Heart left ventricle (tissue), 16 donors: ENCODE measurements at regions not wholly inside any gene's neighbourhood (a gene's known extent, or its start where the extent isn't known, plus 50 kb on each side); places are given as distances from the start of the nearest gene placed in this dataset.

Experiments used
- ATAC-seq, 4 donors: fragments of 200-7000 bp; cut with Tn5 transposase; one replicate each; pipeline ENCODE4 v1.9.1; 2020 to 2022; ENCODE audit warnings: moderate library complexity in 4 of 4, mild to moderate bottlenecking in 3 of 4, moderate number of reproducible peaks in 1 of 4
- DNase-seq, 5 donors: peaks; one replicate each; pipeline ENCODE4 v3.0.0-alpha.2; 2020
- H3K27ac ChIP-seq, 12 donors: fragments of 200-600 bp; sonication (generic) in 4 of 12; one replicate each; pipeline versions ENCODE4 v1.5.0 to v1.8.0; 2016 to 2022; ENCODE audit warnings: mild to moderate bottlenecking in 2 of 12
- H3K27me3 ChIP-seq, 9 donors: fragments of 200-600 bp; sonication (generic) in 2 of 9; one replicate each; pipeline versions ENCODE4 v1.5.1 to v1.8.0; 2016 to 2022; ENCODE audit warnings: mild to moderate bottlenecking in 3 of 9
- H3K36me3 ChIP-seq, 9 donors: fragments of 200-600 bp; sonication (generic) in 2 of 9; one replicate each; pipeline versions ENCODE4 v1.5.0 to v1.8.0; 2018 to 2022; ENCODE audit warnings: mild to moderate bottlenecking in 2 of 9
- H3K4me1 ChIP-seq, 12 donors: fragments of 200-600 bp; sonication (generic) in 4 of 12; one replicate each; pipeline versions ENCODE4 v1.5.0 to v1.8.0; 2016 to 2022; ENCODE audit warnings: mild to moderate bottlenecking in 3 of 12
- H3K4me3 ChIP-seq, 12 donors: fragments of 200-600 bp; sonication (generic) in 4 of 12; one replicate each; pipeline versions ENCODE4 v1.5.0 to v1.8.0; 2017 to 2022; ENCODE audit warnings: mild to moderate bottlenecking in 9 of 12, moderate library complexity in 4 of 12
- H3K9me3 ChIP-seq, 12 donors: fragments of 200-600 bp; sonication (generic) in 4 of 12; one replicate each; pipeline versions ENCODE4 v1.5.0 to v1.8.0; 2016 to 2022; ENCODE audit warnings: mild to moderate bottlenecking in 1 of 12
- POLR2A ChIP-seq, 2 donors: fragments of 450-650 bp; IDR thresholded peaks; one replicate each; pipeline ENCODE4 v1.6.1; 2017; ENCODE audit warnings: antibody characterized with exemption in 2 of 2, mild to moderate bottlenecking in 2 of 2, moderate library complexity in 2 of 2
- WGBS, 4 donors: extraction: QIAGEN DNeasy Blood & Tissue Kit in 2 of 4; methylation state at CpG; one replicate each; pipeline versions ENCODE4 v1.1.5 to v1.1.7; 2013 to 2018; 5-methylcytosine and 5-hydroxymethylcytosine counted together
- intact Hi-C, 10 donors: fragments of 100-400 bp; cut with DNase I; formaldehyde crosslinking; loops; one replicate each; pipeline versions ENCODE4 v1.11.1 to v1.14.2; 2022
- TF ChIP-seq, protein P1 (sequence below), 12 donors: fragments of 200-600 bp; sonication (generic) in 4 of 12; IDR thresholded peaks; one replicate each; pipeline versions ENCODE4 v1.5.0 to v1.8.0; 2018 to 2022; ENCODE audit warnings: antibody characterized with exemption in 12 of 12, mild to moderate bottlenecking in 5 of 12
- donor health status: ischemic (EF 13 %, LVEDD 7.1; RV severe dilation, severe dysfunction).
- donor health status: healthy with polysubstance abuse.
- donor health status: DM: no; HTN: yes; CAD: no.
- donor health status: DM: no; HTN: no; CAD: no.
- donor health status: ischemic (EF 25% LVEDD 6.9; RV normal size, moderate dysfunction).
- donor health status: ischemic (EF 25% LVEDD 5.7; RV mildly dilated, moderate dysfunction).
- donor health status: healthy.
- donor health status: DM: yes; HTN: yes; CAD: no.
- donor health status: ischemic (EF 35%, LVEDD 5.7; RV mildly dilated, moderate dysfunction).
- donor health status: nonischemic (EF 11% LVEDD 7.7; RV severe dilation, severe dysfunction).
- donor health status: DM: yes; HTN: yes; CAD: no.
- donor health status: PGD.
- donor health status: ischemic (EF 29% LVEDD 5.4; RV normal size, mild dysfunction).
- donor health status: nonischemic (EF 23%, LVEDD 6.1; RV moderate dilation, normal function).

DNA sequence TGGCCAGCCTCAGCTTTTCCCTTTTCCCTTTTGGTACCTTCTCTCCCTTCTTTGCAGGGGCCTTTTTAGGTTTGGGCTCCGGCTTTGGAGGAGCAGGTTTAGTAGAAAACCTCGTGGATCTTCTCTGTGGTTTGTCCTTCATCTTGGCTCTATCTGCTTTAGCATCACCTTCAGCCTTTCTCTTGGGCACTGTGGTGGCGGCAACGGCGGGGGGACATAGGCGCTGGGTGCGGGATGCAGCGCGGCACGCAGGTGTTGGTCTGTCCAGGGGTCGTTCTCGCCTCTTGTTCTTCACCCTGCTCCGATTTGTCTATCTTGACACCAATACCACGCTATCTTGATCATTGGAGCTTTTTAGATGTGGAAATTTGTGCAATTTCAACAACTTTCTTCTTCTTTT is 64.5 kb upstream of the SMAD3 start:
- no peaks in the 10 kb centered on the region for H3K36me3 ChIP-seq
- H3K4me3 ChIP-seq, result no peak overlapping the region
- ATAC-seq, result no peak
- H3K27ac ChIP-seq, result no peak overlapping the region
- TF ChIP-seq, protein P1, sequence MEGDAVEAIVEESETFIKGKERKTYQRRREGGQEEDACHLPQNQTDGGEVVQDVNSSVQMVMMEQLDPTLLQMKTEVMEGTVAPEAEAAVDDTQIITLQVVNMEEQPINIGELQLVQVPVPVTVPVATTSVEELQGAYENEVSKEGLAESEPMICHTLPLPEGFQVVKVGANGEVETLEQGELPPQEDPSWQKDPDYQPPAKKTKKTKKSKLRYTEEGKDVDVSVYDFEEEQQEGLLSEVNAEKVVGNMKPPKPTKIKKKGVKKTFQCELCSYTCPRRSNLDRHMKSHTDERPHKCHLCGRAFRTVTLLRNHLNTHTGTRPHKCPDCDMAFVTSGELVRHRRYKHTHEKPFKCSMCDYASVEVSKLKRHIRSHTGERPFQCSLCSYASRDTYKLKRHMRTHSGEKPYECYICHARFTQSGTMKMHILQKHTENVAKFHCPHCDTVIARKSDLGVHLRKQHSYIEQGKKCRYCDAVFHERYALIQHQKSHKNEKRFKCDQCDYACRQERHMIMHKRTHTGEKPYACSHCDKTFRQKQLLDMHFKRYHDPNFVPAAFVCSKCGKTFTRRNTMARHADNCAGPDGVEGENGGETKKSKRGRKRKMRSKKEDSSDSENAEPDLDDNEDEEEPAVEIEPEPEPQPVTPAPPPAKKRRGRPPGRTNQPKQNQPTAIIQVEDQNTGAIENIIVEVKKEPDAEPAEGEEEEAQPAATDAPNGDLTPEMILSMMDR (IDR thresholded peaks at IDR 0.05), result no peak
- TF ChIP-seq POLR2A (IDR thresholded peaks at IDR 0.05), result no peak
- intact Hi-C loops, result no loop called here
- WGBS, 4 donors, result 94 to 95% (median 94%) methylated on average over 14 of the region's 14 CpGs
- peaks cover 0 to 3% (median 0%) of the 10 kb centered on the region in 12 donors for H3K9me3 ChIP-seq
- DNase-seq, result no peak
- H3K27me3 ChIP-seq, result no peaks in the 10 kb centered on the region
- peaks cover 0 to 5% (median 0%) of the 10 kb centered on the region in 12 donors for H3K4me1 ChIP-seq

DNA sequence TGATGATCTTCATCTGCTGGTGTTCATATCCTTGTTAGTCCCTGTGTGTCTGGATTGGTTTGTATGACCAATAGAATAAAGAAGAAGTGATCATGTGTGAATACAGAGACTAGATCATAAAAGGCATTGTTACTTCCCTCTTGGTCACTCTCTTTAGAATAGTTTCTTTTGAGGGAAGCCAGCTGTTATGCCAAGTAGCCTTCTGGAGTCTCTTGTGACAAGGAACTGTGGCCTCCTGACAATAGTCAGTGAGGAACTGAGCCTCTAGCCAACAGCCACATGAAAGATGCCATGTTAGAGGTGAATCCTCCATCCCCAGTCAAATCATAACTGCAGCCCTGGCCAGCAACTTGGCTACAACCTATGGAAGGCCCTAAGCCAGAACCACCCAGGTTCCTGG is 63.0 kb upstream of the SMAD3 start:
- Histone ChIP-seq H3K27me3 (no peaks in the 10 kb centered on the region), H3K4me3 (no peak overlapping the region), H3K4me1 (peaks cover 0 to 6% (median 0%) of the 10 kb centered on the region in 12 donors), H3K36me3 (no peaks in the 10 kb centered on the region), H3K9me3 (peaks cover 0 to 3% (median 0%) of the 10 kb centered on the region in 12 donors), H3K27ac (no peak overlapping the region)
- intact Hi-C loops, result no loop called here
- DNase-seq (no peak), ATAC-seq (no peak)
- no peak for TF ChIP-seq POLR2A (IDR thresholded peaks at IDR 0.05)
- TF ChIP-seq, protein P1 (IDR thresholded peaks at IDR 0.05), result no peak

DNA sequence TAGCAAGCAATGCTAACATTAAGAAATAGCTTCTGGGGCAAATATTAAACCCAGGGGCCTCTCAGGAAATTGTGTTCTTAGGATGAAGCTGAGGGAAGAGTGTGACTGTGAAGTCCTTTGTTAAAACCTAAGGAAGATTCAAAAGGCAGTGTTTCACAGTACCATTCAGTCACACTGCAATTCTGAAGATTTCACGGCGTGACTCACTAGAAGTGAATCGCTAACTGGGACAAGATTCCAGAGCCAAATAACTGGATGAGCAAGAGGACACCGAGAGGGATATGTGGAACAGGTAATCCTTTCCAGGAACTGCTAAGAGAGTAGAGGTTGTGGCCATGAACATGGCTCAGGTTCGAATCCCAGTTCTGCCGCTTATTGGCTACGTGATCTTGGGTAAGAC is 61.8 kb upstream of the SMAD3 start:
- intact Hi-C loops, result no loop called here
- TF ChIP-seq POLR2A (IDR thresholded peaks at IDR 0.05), result no peak
- TF ChIP-seq, protein P1 (IDR thresholded peaks at IDR 0.05), result no peak
- Histone ChIP-seq H3K27me3 (no peaks in the 10 kb centered on the region), H3K27ac (no peak overlapping the region), H3K4me1 (peaks cover 0 to 6% (median 0%) of the 10 kb centered on the region in 12 donors), H3K36me3 (no peaks in the 10 kb centered on the region), H3K9me3 (no peaks in the 10 kb centered on the region), H3K4me3 (no peak overlapping the region)
- DNase-seq (no peak), ATAC-seq (no peak)
- WGBS, 4 donors, result 95 to 97% (median 97%) methylated on average over 7 of the region's 7 CpGs

DNA sequence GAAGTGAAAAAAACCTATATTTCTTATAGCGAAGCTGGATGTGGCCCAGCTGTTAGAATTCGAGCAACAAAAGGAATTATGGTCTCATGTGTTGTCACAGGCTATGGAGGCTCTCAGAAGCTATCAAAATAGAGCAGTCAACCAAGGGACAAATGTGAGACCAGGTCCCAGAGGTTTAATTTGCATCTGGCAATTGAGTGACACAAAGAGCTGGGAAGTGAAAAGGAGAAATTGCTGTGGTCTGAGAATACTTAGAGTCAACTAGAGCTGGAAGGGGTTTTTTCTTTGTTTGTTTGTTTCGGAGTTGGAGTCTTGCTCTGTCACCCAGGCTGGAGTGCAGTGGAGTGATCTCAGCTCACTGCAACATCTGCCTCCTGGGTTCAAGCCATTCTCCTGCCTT is 61.3 kb upstream of the SMAD3 start:
- no peaks in the 10 kb centered on the region for H3K27me3 ChIP-seq
- peaks cover 0 to 6% (median 0%) of the 10 kb centered on the region in 12 donors for H3K4me1 ChIP-seq
- no peaks in the 10 kb centered on the region for H3K9me3 ChIP-seq
- intact Hi-C loops, result no loop called here
- no peaks in the 10 kb centered on the region for H3K36me3 ChIP-seq
- 89 to 96% (median 93%) methylated on average over 3 of the region's 3 CpGs for WGBS, 4 donors
- no peak for TF ChIP-seq POLR2A (IDR thresholded peaks at IDR 0.05)
- TF ChIP-seq, protein P1 (IDR thresholded peaks at IDR 0.05), result no peak
- ATAC-seq (no peak), DNase-seq (no peak)
- H3K4me3 ChIP-seq, result no peak overlapping the region
- H3K27ac ChIP-seq, result no peak overlapping the region
